ENCODE measurements at regions not wholly inside any gene's neighbourhood (a gene's known extent, or its start where the extent isn't known, plus 50 kb on each side); places are given as distances from the start of the nearest gene placed in this dataset.
A peak's percentile ranks its signal among the peaks of the same experiment; 100 is the strongest.

DNA sequence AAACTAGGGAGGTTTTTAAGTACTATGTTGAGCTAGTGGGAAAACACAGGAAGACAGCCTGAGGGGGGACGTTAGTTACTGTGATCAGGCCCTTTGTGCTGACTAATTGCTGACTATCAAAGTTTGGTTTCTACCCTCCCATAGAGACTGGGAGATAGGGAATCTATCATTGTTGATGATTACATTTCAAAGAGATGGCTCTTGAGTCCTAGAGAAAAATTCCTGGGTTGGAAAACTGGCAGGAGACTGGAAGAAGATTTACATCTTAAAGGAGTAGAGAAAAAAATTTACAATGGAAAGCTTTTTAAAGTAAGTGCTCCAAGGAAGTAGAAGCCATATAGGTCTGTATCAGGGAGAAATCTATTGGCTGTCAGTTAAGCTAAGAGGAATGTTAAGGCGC lies 522.0 kb upstream of the KLHL1 start:
- no peaks in the 10 kb centered on the region for H3K27me3 ChIP-seq (ENCODE audit: insufficient read depth, poor library complexity, severe bottlenecking)

DNA sequence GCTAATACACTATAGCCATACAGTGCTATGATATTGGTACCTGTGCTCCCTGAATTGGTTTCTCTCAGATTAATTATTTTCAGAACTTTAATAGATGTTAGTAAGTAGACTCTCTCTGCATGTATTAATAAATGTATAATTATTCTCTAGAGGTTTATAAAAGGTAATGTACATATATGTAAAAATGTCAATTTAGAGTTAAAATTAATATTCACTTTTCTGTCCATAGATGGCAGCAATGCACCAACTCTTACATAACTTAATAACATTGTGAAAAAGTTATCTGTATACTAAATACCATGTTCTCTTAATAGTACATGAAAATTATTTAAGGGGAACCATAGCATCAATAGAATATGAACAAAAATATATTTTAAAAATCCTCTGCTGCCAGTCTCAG lies 515.0 kb upstream of the KLHL1 start:
- Histone ChIP-seq H3K27me3 (ENCODE audit: insufficient read depth, poor library complexity, severe bottlenecking) (no peaks in the 10 kb centered on the region), H3K9me3 (ENCODE audit: severe bottlenecking) (no peaks in the 10 kb centered on the region), H3K27ac (ENCODE audit: poor library complexity, severe bottlenecking) (no peak overlapping the region), H3K4me3 (ENCODE audit: severe bottlenecking) (no peak overlapping the region), H3K4me1 (ENCODE audit: insufficient read depth, poor library complexity, severe bottlenecking) (no peaks in the 10 kb centered on the region), H3K36me3 (ENCODE audit: low read depth) (no peaks in the 10 kb centered on the region)
- ATAC-seq (ENCODE audit: low read depth) (no peak), DNase-seq (ENCODE audit: low spot score) (no peak)
- TF ChIP-seq, protein P1, sequence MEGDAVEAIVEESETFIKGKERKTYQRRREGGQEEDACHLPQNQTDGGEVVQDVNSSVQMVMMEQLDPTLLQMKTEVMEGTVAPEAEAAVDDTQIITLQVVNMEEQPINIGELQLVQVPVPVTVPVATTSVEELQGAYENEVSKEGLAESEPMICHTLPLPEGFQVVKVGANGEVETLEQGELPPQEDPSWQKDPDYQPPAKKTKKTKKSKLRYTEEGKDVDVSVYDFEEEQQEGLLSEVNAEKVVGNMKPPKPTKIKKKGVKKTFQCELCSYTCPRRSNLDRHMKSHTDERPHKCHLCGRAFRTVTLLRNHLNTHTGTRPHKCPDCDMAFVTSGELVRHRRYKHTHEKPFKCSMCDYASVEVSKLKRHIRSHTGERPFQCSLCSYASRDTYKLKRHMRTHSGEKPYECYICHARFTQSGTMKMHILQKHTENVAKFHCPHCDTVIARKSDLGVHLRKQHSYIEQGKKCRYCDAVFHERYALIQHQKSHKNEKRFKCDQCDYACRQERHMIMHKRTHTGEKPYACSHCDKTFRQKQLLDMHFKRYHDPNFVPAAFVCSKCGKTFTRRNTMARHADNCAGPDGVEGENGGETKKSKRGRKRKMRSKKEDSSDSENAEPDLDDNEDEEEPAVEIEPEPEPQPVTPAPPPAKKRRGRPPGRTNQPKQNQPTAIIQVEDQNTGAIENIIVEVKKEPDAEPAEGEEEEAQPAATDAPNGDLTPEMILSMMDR (IDR thresholded peaks at IDR 0.05; ENCODE audit: poor library complexity, severe bottlenecking), result peak; percentile 74

More for the DNA sequence above, 522.0 kb upstream of the KLHL1 start:
- H3K36me3 ChIP-seq (ENCODE audit: low read depth), result no peaks in the 10 kb centered on the region
- no peak for ATAC-seq (ENCODE audit: low read depth)
- no peaks in the 10 kb centered on the region for H3K9me3 ChIP-seq (ENCODE audit: severe bottlenecking)
- no peak overlapping the region for H3K4me3 ChIP-seq (ENCODE audit: severe bottlenecking)
- no peak for DNase-seq (ENCODE audit: low spot score)
- no peak overlapping the region for H3K27ac ChIP-seq (ENCODE audit: poor library complexity, severe bottlenecking)
- TF ChIP-seq, protein P1 (IDR thresholded peaks at IDR 0.05; ENCODE audit: poor library complexity, severe bottlenecking), result no peak
- no peaks in the 10 kb centered on the region for H3K4me1 ChIP-seq (ENCODE audit: insufficient read depth, poor library complexity, severe bottlenecking)

DNA sequence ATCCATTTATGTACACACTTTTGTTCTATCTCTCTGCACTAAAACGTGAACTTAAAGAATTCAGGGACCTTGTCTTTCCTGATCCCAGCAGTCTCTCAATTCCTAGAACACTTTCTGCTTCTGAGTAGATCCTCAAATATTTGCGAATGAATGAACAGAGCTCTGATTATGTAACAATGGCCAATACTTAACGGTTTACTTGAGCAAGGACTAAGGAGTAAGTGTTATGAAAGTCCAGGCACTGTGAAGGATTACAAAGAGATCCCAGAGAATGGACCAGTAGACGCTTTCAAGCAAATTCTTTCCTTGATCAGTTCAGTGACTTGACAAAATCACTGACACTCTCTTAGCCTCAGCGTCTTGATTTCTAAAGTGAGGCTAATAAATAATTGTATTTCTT lies 514.5 kb upstream of the KLHL1 start:
- no peak overlapping the region for H3K4me3 ChIP-seq (ENCODE audit: severe bottlenecking)

DNA sequence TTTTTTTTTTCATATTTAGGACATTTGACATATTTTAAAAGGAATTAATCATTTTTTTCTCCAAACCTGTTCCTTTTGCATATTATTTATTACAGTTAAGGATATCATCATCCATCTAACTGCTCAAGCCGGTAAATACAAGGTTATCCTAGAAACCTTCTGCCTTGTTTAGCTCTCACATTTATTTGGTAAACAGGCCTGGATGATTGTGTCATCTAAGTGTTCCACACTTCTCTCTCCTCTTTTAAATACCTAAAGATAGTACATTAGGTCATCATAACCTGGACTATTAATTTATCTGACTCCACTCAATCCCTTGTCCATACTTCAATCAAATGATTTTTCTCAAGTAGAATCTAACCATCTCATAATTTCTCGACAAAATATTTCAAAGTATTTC lies 511.7 kb upstream of the KLHL1 start:
- DNase-seq (ENCODE audit: low spot score) (no peak), ATAC-seq (ENCODE audit: low read depth) (no peak)
- Histone ChIP-seq H3K36me3 (ENCODE audit: low read depth) (no peaks in the 10 kb centered on the region), H3K27ac (ENCODE audit: poor library complexity, severe bottlenecking) (no peak overlapping the region), H3K4me3 (ENCODE audit: severe bottlenecking) (no peak overlapping the region), H3K4me1 (ENCODE audit: insufficient read depth, poor library complexity, severe bottlenecking) (no peaks in the 10 kb centered on the region), H3K9me3 (ENCODE audit: severe bottlenecking) (no peaks in the 10 kb centered on the region), H3K27me3 (ENCODE audit: insufficient read depth, poor library complexity, severe bottlenecking) (no peaks in the 10 kb centered on the region)
- TF ChIP-seq, protein P1 (IDR thresholded peaks at IDR 0.05; ENCODE audit: poor library complexity, severe bottlenecking), result no peak

More for the DNA sequence above, 514.5 kb upstream of the KLHL1 start:
- Histone ChIP-seq H3K4me1 (ENCODE audit: insufficient read depth, poor library complexity, severe bottlenecking) (no peaks in the 10 kb centered on the region), H3K9me3 (ENCODE audit: severe bottlenecking) (no peaks in the 10 kb centered on the region), H3K27me3 (ENCODE audit: insufficient read depth, poor library complexity, severe bottlenecking) (no peaks in the 10 kb centered on the region), H3K36me3 (ENCODE audit: low read depth) (no peaks in the 10 kb centered on the region), H3K27ac (ENCODE audit: poor library complexity, severe bottlenecking) (no peak overlapping the region)
- DNase-seq (ENCODE audit: low spot score) (no peak), ATAC-seq (ENCODE audit: low read depth) (no peak)
- TF ChIP-seq, protein P1 (IDR thresholded peaks at IDR 0.05; ENCODE audit: poor library complexity, severe bottlenecking), result no peak

DNA sequence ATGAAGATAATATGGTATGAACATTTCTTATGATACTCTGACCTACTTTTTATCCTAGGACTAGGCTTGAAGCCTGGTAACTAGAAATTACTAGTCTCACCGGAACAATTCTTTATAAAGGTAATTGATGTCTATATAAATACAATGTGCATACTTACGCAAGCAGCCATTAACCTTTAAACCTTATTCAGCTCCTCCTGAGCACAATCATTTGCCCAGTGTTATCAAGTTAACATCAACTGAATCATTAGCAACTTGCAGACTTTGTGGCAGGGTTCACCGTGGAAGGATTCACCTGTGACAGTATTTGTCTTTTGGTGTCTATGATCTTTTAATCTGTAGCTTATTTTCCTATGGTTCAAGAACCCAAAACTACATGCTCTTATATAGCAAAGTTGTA lies 508.6 kb upstream of the KLHL1 start:
- Histone ChIP-seq H3K27me3 (ENCODE audit: insufficient read depth, poor library complexity, severe bottlenecking) (no peaks in the 10 kb centered on the region), H3K27ac (ENCODE audit: poor library complexity, severe bottlenecking) (no peak overlapping the region), H3K4me1 (ENCODE audit: insufficient read depth, poor library complexity, severe bottlenecking) (no peaks in the 10 kb centered on the region), H3K4me3 (ENCODE audit: severe bottlenecking) (no peak overlapping the region), H3K36me3 (ENCODE audit: low read depth) (no peaks in the 10 kb centered on the region), H3K9me3 (ENCODE audit: severe bottlenecking) (no peaks in the 10 kb centered on the region)
- ATAC-seq (ENCODE audit: low read depth) (no peak), DNase-seq (ENCODE audit: low spot score) (no peak)
- TF ChIP-seq, protein P1 (IDR thresholded peaks at IDR 0.05; ENCODE audit: poor library complexity, severe bottlenecking), result no peak
